GM19193 (cell line): ENCODE measurements at regions not wholly inside any gene's neighbourhood (a gene's known extent, or its start where the extent isn't known, plus 50 kb on each side); places are given as distances from the start of the nearest gene placed in this dataset.
A peak's percentile ranks its signal among the peaks of the same experiment; 100 is the strongest.

Experiments
- POLR2A ChIP-seq: IDR thresholded peaks from 4 replicates; pipeline ENCODE4 v1.6.1; 2011; ENCODE audit not compliant: insufficient read depth, insufficient read length; ENCODE audit errors: extremely low read depth

DNA sequence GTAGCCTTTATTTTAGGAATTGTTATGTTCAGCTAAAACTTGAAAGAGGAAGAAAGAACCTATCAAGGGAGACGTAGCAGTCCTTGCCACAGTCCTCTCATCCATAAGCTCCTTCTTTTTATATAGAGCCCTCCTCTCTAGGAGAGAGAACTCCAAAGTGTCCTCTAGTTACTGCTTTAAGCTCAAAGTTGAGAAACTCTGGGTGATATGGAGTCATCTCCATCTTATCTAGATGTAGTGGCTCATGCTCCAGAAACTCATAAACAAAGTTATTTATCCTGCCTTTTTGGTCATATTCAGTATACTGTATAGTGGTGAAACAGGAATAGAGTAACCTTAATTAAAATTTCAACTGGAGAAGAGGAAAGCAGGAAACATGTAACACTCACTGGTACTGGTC, 90.4 kb upstream of the ATF7IP start:
- no peak for TF ChIP-seq POLR2A

DNA sequence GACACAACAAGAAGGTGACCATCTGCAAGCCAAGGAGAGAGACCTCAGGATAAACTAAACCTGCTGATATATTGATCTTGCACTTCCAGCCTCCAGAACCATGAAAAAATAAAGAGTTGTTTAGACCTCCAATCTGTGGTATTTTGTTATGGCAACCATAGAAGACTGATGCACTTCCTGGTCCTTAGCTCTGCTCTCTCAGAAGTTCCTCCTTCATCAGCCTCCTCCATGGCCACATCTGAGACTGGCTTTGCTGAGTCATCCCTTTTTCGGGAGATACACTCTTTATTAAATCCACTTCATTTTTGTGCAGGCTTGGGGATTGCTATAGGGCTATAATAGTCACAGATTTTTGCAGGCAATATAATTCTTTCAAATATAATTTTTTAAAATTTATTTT, 89.6 kb upstream of the ATF7IP start:
- TF ChIP-seq POLR2A: no peak

DNA sequence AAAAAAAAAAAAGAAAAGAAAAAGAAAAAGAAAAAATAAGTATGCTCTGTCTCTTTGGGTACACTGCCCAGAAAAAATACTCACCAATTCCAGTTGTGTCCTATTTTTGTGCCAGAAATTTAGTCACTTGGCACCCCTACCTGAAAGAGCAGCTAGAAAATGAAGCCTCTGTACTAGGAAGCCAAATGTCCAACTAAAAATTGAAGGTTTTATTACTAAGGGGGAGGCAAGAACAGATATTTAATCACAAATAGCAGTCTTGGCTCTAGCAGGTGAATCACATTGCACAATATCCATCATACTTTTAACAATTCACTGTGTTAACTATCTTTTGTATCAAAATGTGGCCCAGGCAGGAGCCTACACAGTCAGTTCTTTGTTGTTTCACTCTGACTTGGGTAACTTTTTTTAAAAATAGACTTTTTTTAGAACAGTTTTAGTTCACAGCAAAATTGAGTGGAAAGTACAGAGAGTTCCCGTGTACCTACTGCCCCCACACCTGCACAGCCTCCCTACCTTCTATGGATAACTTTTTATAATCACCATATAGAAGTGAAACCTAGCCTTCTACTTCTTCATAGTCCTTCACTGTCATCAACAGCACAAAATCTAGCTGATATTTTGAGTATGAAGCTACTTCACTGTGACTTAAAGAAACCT, 87.1 kb upstream of the ATF7IP start:
- no peak for TF ChIP-seq POLR2A

DNA sequence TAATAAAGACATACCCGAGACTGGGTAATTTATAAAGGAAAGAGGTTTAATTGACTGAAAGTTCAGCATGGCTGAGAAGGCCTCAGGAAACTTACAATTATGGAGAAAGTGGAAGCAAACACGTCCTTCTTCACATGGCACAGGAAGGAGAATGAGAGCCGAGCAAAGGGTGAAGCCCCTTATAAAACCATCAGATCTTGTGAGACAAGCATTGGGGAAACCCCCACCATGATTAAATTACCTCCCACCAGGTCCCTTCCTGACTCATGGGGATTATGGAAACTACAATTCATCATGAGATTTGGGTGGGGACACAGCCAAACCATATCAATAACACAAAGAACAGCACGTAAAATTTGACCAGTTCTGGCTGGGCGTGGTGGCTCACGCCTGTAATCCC, 85.6 kb upstream of the ATF7IP start:
- TF ChIP-seq POLR2A: no peak

DNA sequence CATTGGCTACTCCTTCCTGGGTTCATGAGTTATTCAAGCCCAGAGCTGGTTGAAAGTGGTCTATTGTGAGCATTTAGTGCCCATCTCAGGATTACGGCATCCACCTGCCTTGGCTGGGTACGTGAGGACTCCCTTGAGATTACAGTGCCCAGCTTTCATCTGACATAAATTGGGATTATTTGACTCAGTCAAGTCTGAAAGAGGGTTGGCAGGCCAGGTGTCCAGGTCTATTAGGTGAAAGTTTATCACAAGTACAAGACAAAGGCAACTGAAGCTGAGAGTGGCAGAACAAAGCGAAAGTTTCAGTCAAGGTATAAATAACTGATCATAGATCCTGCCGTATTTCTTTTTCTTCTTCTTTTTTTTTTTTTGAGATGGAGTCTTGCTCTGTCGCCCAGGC, 84.6 kb upstream of the ATF7IP start:
- no peak for TF ChIP-seq POLR2A

DNA sequence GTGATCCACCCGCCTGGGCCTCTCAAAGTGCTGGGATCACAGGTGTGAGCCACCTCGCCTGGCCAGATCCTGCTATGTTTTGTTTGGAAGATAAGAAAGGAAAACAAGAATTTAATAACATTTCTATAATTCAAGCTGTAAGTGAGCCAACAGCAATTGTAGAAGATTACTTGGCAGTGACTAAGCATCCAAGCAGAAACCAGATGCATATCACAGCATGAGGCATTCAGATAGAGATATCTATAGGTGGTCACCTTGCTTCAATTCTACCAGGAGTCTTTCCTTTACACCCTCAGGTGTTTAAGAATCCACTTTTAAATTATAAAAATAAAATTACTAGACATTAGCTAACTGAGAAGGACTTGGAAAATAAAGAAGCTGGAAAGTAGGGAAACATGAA, 83.9 kb upstream of the ATF7IP start:
- no peak for TF ChIP-seq POLR2A

DNA sequence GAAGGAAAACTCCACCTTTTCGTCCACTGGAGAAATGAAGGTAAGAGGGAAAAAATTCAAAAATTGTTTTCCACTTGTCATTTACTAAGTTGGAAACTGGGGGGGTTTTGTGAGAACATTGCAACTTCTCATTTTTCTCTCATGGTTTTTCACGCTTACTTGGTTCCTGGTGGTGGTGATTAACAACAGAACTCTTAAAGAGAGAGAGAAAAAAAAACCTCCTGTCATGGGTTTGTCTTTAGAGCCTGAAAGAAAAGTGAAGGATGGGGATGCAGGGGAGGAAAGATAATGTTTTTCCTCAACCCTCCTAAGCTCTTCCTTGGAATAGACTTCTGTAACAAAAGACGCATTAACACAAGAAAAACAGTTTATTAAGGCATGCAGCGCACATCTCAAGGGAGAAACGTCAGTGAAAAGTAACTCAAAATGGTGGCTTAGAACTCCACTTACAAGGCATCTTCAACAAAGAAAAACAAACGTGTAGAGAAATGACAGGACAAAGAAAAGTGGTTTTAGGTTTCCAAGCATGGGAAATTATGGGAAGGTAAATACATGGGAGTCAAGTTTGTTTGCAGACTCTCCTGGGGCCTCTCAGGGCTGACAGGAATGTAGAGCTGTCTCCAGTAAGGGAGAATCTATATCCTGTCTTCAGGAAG, 81.9 kb upstream of the ATF7IP start:
- TF ChIP-seq POLR2A: no peak

DNA sequence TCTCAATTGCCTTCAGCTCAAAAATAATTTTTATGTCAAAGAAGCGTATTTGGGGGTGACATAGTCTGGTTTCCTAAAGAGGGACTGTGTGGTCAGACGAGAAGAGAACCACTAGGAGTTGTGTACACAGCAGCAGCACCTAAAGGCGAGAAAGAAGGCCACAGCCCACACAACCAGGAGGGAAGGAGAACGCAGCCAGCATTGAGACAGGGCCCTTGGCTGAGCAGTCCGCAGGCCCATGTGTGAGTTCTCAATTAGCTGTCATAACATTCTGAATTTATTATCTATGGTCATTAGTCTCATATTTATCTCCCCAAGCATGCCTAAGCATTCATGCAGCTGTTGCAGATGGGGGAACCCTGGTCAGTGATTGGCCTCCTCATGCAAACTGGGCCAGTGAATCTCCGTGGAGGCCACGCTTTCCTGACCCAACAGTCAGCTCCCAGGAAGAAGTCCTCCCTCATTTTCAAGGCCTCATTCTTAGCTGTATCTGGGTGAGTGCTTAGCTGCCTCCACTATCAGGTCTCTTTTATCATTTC, 81.2 kb upstream of the ATF7IP start:
- peak; percentile 50 for TF ChIP-seq POLR2A

DNA sequence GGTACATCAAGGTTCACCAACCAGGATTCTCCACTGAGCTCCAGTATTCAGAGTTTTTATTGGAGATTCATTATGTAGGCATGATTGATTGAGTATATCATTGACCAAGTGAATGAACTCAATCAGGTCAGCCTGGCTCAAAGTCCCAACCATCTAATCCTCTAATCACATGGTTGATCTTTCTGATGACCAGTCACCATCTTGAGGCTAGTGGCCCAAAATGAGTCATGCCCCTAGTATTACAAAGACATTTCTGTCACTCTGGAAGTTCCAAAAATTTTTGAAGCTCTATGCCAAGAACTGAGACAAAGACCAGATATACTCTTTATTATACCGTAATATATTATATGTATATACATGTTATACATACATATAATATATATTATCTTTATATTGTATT, 75.9 kb upstream of the ATF7IP start:
- TF ChIP-seq POLR2A: no peak

DNA sequence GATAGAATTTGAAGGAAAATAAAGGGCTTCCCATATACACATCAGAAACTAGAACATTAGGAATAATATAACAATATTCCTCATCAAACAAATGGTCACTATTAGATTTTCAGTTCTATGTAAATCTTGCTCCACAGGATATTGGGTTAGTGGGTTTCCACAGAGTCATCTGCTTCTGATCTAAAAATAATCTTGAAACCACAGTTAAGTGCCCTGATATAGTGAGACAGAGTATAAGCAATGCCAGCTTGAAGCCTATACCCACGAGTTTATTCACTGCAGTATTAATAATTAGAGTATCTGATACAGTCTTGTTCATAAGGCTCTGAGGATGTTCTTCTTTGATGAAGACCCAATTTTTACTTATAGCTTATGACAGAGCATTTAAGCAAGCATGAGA, 74.5 kb upstream of the ATF7IP start:
- TF ChIP-seq POLR2A: no peak

DNA sequence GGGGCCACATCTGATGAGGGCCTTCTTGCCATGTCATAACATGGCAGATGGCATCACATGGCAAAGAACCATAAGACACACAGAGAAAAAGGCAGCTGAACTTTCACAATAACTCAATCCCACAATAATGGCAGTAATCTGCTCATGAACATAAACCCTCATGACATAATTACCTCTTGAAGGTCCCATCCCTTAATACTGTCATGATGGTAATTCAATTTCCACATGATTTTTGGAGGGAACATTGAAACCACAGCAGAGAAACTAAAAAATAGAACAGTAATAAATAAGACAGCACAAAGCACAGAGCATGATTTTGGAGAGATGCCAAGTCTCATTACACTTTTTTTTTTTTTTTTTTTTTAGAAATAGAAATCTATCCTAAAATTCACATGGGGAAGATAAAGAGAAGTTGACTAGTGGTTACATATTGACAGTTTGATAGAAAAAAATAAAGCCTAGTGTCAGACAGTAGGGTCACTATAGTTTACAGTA, 61.8 kb upstream of the ATF7IP start:
- TF ChIP-seq POLR2A: no peak

DNA sequence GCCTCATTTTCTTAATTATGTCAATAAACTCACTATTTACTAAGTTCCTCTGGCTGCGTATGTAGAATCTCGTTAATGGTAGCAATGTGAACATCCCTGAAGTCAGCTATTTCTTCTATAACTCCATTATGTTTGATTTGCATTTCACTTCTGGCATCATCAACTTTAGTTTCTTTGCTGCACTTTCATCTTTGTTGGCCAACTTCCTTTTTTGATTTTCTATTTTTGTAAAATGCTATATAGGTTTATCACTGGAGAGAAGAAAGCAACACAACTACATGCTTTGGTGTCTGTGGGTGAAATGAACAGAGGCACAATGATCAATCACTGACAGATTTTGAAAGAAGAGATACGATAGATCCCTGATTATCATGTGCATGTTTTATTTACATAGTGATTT, 58.5 kb upstream of the ATF7IP start:
- TF ChIP-seq POLR2A: no peak

DNA sequence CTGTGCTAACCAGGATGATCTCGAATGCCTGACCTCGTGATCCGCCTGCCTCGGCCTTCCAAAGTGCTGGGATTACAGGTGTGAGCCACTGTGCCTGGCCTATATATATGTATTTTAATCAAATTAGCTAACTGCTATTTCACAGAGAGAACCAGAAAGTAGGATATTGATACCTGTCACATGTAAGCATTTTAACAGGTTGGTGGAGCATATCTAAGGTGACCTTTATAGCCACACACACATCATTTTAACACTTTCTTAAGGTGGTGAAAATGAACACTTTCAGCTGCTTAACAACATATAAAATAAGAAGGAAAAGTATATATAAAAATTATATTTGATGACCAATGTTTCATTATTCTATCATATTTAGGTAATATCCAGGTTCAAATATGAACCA, 57.0 kb upstream of the ATF7IP start:
- no peak for TF ChIP-seq POLR2A

DNA sequence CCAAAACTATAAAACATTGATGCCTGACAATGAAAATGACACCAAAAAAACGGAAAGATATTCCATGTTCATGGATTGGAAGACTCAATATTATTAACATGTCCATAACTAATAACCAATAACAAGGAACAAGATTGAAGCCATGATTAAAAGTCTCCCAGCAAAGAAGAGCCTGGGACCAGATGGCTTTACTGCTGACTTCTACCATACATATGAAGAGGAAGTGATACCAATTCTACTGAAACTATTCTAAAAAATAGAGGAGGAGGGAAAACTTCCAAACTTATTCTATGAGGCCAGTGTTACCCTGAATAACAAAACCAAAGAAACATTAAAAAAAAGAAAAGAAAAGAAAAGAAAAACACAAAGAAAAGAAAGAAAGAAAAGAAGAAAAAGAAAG, 54.6 kb upstream of the ATF7IP start:
- TF ChIP-seq POLR2A: no peak

DNA sequence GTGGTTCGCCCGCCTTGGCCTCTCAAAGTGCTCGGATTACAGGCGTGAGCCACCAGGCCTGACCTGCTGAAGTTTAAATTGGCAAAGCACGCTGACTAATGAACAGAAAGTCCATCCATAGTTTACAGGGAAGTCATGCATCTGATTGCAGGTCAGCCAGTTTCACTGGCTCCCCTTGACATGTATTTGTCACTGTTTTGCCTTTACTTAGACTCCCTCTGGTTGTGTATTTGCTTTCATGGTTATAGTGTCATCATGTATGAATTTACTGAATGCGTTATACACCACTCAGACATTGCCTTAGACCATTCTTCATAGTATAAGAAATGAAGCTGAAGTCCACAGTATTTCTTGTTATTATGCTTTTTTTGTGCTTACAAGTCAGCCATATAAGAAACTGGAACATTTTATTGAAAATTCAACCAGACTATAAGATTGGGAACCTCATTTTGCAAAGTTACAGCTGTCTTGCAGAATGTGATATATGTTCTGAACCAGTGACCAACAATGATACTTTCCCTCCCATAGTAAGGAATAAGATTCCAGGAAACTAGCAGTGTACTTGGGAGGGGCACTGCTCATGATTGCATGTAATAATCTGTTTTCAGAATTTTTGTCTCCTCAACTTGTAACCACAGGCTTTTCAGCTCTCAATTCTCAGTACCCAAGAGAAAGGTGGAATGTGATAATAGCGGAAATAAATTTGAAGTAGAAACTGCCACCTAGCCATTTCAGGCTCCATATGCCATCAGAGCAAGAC, 51.9 kb upstream of the ATF7IP start:
- no peak for TF ChIP-seq POLR2A
